ENCODE measurements at regions not wholly inside any gene's neighbourhood (a gene's known extent, or its start where the extent isn't known, plus 50 kb on each side); places are given as distances from the start of the nearest gene placed in this dataset.

- H3K4me3 ChIP-seq (ENCODE audit: low read depth, low read length): no peak overlapping the region
Measured at GRCh38 chr18:4858379-4859127, 338.5 kb downstream of the AKAIN1 start.

- no peak overlapping the region for H3K4me3 ChIP-seq (ENCODE audit: low read depth, low read length)
Measured at GRCh38 chr18:4854671-4855070, 342.4 kb downstream of the AKAIN1 start.

- no peak overlapping the region for H3K4me3 ChIP-seq (ENCODE audit: low read depth, low read length)
Measured at GRCh38 chr18:4851301-4851976, 345.6 kb downstream of the AKAIN1 start.

- no peak overlapping the region for H3K4me3 ChIP-seq (ENCODE audit: low read depth, low read length)
Measured at GRCh38 chr18:4847056-4847455, 350.0 kb downstream of the AKAIN1 start.

- H3K4me3 ChIP-seq (ENCODE audit: low read depth, low read length): no peak overlapping the region
Measured at GRCh38 chr18:4844320-4844719, 352.7 kb downstream of the AKAIN1 start.

GRCh38 chr18:4843771-4844170, 353.3 kb downstream of the AKAIN1 start:
- H3K4me3 ChIP-seq (ENCODE audit: low read depth, low read length): no peak overlapping the region

GRCh38 chr18:4842751-4843150, 354.3 kb downstream of the AKAIN1 start:
- no peak overlapping the region for H3K4me3 ChIP-seq (ENCODE audit: low read depth, low read length)

- no peak overlapping the region for H3K4me3 ChIP-seq (ENCODE audit: low read depth, low read length)
Measured at GRCh38 chr18:4842287-4842686, 354.8 kb downstream of the AKAIN1 start.

GRCh38 chr18:4839639-4840038, 357.4 kb downstream of the AKAIN1 start:
- H3K4me3 ChIP-seq (ENCODE audit: low read depth, low read length): no peak overlapping the region

GRCh38 chr18:4836141-4836540, 360.9 kb downstream of the AKAIN1 start:
- H3K4me3 ChIP-seq (ENCODE audit: low read depth, low read length): no peak overlapping the region

GRCh38 chr18:4831791-4832375, 365.2 kb downstream of the AKAIN1 start:
- no peak overlapping the region for H3K4me3 ChIP-seq (ENCODE audit: low read depth, low read length)

GRCh38 chr18:4831127-4831526, 365.9 kb downstream of the AKAIN1 start:
- H3K4me3 ChIP-seq (ENCODE audit: low read depth, low read length): no peak overlapping the region

GRCh38 chr18:4823091-4823490, 368.0 kb upstream of the DLGAP1 start:
- H3K4me3 ChIP-seq (ENCODE audit: low read depth, low read length): no peak overlapping the region

GRCh38 chr18:4821801-4822200, 366.7 kb upstream of the DLGAP1 start:
- no peak overlapping the region for H3K4me3 ChIP-seq (ENCODE audit: low read depth, low read length)

- no peak overlapping the region for H3K4me3 ChIP-seq (ENCODE audit: low read depth, low read length)
Measured at GRCh38 chr18:4817665-4818064, 362.6 kb upstream of the DLGAP1 start.

- H3K4me3 ChIP-seq (ENCODE audit: low read depth, low read length): no peak overlapping the region
Measured at GRCh38 chr18:4813708-4814107, 358.6 kb upstream of the DLGAP1 start.

- no peak overlapping the region for H3K4me3 ChIP-seq (ENCODE audit: low read depth, low read length)
Measured at GRCh38 chr18:4808891-4809290, 353.8 kb upstream of the DLGAP1 start.

GRCh38 chr18:4807604-4808293, 352.6 kb upstream of the DLGAP1 start:
- H3K4me3 ChIP-seq (ENCODE audit: low read depth, low read length): no peak overlapping the region

- H3K4me3 ChIP-seq (ENCODE audit: low read depth, low read length): no peak overlapping the region
Measured at GRCh38 chr18:4806331-4806730, 351.2 kb upstream of the DLGAP1 start.

- H3K4me3 ChIP-seq (ENCODE audit: low read depth, low read length): no peak overlapping the region
Measured at GRCh38 chr18:4802296-4802695, 347.2 kb upstream of the DLGAP1 start.

- no peak overlapping the region for H3K4me3 ChIP-seq (ENCODE audit: low read depth, low read length)
Measured at GRCh38 chr18:4801151-4801550, 346.0 kb upstream of the DLGAP1 start.
